Cardiac fibroblast (primary cell): ENCODE measurements at regions not wholly inside any gene's neighbourhood (a gene's known extent, or its start where the extent isn't known, plus 50 kb on each side); places are given as distances from the start of the nearest gene placed in this dataset.

Experiments
- DNase-seq, 2 donors: peaks; one replicate each; pipeline versions ENCODE4 v3.0.0 to v3.0.0-alpha.2; 2010; ENCODE audit warnings: low read depth in 2 of 2
- H3K4me3 ChIP-seq, 2 donors: replicated peaks in 1 of 2; 1 replicate in 1 of 2; 2 replicates in 1 of 2; pipeline ENCODE4 v1.5.1; 2011; ENCODE audit warnings: low read depth in 2 of 2, low read length in 2 of 2, mild to moderate bottlenecking in 2 of 2, moderate library complexity in 1 of 2
- TF ChIP-seq, protein P1 (sequence below): IDR thresholded peaks from one replicate; pipeline ENCODE4 v1.5.1; 2011; ENCODE audit warnings: low read depth, mild to moderate bottlenecking, low read length, inconsistent platforms

DNA sequence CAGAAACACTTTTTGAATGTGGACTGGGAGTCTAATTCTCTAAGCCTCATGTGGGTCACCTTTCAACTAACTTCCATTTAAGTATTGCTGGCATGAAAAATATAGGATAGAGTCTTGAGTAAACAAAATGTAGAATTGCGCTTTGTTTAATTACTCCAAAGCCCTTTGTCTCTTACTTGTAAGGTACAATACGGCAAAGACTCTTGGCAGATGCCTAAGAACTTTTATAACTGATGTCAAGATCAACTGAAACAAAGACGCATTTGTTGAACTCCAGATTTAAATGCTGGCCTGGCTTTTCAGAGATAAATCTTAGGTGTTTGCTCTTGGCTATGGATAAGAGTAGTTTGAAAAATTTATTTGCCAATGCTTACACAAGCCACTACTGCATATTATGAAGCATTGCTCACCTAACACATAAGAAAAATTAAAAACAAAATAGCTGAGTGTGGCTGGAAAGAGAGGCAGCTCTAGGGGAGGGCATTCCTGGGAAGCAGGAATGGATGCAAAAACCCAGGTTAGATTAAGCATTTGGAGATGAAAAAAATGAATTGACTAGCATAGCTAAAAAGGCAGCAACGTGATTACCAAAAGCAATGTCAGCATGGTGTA, 107.3 kb upstream of the STARD13 start:
- no peak for DNase-seq
- TF ChIP-seq, protein P1, sequence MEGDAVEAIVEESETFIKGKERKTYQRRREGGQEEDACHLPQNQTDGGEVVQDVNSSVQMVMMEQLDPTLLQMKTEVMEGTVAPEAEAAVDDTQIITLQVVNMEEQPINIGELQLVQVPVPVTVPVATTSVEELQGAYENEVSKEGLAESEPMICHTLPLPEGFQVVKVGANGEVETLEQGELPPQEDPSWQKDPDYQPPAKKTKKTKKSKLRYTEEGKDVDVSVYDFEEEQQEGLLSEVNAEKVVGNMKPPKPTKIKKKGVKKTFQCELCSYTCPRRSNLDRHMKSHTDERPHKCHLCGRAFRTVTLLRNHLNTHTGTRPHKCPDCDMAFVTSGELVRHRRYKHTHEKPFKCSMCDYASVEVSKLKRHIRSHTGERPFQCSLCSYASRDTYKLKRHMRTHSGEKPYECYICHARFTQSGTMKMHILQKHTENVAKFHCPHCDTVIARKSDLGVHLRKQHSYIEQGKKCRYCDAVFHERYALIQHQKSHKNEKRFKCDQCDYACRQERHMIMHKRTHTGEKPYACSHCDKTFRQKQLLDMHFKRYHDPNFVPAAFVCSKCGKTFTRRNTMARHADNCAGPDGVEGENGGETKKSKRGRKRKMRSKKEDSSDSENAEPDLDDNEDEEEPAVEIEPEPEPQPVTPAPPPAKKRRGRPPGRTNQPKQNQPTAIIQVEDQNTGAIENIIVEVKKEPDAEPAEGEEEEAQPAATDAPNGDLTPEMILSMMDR = no peak
- H3K4me3 ChIP-seq = no peak overlapping the region

DNA sequence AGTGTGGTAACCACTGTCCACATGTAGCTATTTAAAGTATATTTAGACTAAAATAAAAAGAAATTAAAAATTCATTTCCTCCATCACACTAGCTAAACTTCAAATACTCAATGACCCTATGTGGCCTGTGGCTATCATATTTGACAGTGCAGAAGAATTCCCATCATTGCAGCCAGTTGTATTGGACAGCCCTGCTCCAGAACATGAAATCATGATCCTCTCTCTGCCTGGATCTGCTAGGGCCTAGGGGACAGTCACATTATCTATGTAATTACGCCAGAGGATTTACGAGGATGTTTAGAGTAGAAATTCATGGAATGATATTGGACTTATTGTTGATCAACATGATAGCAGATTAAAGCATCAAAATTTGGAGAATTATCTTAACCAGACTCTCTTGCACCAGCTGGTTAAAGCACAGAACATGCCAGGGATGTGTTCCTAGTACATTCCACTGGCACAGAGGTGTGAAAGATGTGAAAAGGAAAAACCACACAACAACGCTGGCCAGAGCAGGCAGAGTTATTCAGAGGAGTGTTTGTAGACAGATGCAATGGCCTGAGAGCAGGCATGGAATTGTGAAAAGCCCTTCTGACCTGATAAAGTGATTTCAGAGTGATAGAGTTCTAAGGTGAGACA, 108.9 kb upstream of the STARD13 start:
- no peak overlapping the region for H3K4me3 ChIP-seq
- DNase-seq = no peak
- TF ChIP-seq, protein P1 = no peak

DNA sequence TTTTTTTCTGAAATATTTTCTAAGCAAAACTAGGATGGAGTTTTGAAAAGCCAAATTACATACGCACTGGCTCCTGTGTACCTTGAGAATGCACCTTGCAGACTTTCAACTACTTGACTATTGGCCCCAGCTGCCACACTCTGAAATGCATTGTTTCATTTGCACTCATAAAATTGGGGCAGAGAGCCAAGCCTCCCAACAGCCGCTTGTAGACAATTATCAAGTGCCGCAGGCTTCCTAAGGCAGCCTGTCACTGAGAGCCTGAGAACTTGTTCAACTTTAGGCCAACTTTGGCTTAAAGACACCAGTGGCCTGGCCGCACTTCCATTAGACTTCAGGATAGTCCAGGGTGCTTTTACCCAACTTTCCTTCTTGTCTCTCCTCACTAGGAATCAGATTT, 115.7 kb upstream of the STARD13 start:
- DNase-seq = no peak
- TF ChIP-seq, protein P1 = no peak

DNA sequence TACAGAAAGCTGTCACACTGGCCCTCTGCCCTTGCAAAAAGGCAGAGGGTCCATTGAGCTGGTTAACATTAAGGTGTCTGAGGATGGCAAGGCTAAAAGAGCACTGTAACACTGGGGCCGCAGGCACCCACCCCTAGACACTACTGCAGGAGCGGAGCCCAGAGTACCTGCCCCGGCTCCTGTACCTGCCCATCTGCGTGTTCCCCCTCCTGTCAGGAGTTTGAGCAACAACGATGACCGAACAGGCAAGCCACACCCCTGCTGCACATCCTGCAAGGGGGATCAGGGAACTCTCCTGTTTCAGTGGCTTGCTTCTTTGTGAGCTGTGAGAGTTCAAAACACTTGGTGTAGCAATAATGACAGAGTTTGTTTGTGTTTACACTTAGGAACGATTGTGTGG, 117.4 kb upstream of the STARD13 start:
- TF ChIP-seq, protein P1 = no peak
- no peak overlapping the region for H3K4me3 ChIP-seq
- no peak for DNase-seq

More for the DNA sequence above, 115.7 kb upstream of the STARD13 start:
- no peak overlapping the region for H3K4me3 ChIP-seq

DNA sequence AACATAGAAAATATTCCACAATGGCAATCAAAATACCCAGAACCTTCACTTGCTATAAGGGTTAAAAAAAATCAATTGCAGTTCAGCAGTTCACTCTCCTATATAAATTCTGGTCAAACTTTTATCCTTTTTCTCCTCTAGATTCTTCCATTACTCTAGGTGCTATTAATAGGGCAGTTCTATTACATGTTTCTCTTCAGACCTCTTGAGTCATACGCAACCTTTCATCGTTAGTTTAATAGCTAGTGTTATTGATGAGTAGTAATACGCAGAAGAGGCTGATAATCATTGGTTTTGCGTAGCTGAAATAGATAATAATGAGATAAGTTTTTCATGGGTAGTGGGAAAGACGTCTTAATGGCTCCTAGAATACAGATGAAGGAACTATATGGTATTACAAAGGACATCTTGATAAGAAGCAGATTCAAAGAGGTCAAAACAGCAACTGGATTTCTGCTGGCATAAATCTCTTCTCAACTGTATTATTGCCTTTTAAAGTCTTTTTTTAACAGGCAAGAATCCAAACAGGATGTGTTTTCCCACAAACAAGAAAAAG, 118.3 kb upstream of the STARD13 start:
- H3K4me3 ChIP-seq = no peak overlapping the region
- no peak for DNase-seq
- TF ChIP-seq, protein P1 = no peak

DNA sequence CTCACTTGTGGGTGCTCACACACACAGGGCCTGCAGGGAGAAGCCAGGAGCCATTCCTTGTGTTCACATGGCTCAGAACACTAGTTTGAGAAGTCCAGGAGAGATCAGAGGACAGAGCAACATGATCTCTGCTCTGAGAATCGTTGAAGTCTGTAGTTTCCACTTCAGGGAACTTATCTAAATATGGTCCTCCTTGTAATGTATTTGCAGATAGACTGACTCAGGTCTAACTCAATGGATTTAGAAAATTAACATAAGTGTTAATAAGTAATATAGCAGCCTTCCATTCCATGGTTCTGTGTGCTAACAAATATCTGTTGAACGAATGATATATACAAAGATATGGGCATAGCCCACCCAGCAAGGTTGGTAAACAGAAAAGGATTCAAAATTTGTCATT, 119.8 kb upstream of the STARD13 start:
- DNase-seq = no peak
- TF ChIP-seq, protein P1 = no peak
- no peak overlapping the region for H3K4me3 ChIP-seq
